ENCODE measurements at regions not wholly inside any gene's neighbourhood (a gene's known extent, or its start where the extent isn't known, plus 50 kb on each side); places are given as distances from the start of the nearest gene placed in this dataset.
"Not testable (repeated sequence)": the region's sequence is repeated elsewhere in the genome, so short reads cannot be mapped to it uniquely, and the experiment has no call there.

- no peaks in the 10 kb centered on the region for H3K9me3 ChIP-seq (ENCODE audit: insufficient read depth, low read depth, low read length)
- H3K27ac ChIP-seq (ENCODE audit: low read depth, low read length) = no peak overlapping the region
- no peaks in the 10 kb centered on the region for H3K36me3 ChIP-seq (ENCODE audit: insufficient read depth, low read length)
- no peak overlapping the region for H3K9ac ChIP-seq (ENCODE audit: low read depth, low read length)
- no peaks in the 10 kb centered on the region for H3K4me1 ChIP-seq (ENCODE audit: insufficient read depth, low read length)
- WGBS = 91% methylated on average over 4 of the region's 4 CpGs
- H3K27me3 ChIP-seq (ENCODE audit: insufficient read depth, low read length) = no peaks in the 10 kb centered on the region
- no peak overlapping the region for H3K4me3 ChIP-seq (ENCODE audit: low read length)
Measured at GRCh38 chr10:7056216-7056615, 354.6 kb downstream of the SFMBT2 start.

GRCh38 chr10:7054915-7055314 is 355.9 kb downstream of the SFMBT2 start:
- Histone ChIP-seq H3K4me1 (ENCODE audit: insufficient read depth, low read length) (no peaks in the 10 kb centered on the region), H3K27ac (ENCODE audit: low read depth, low read length) (no peak overlapping the region), H3K27me3 (ENCODE audit: insufficient read depth, low read length) (no peaks in the 10 kb centered on the region), H3K36me3 (ENCODE audit: insufficient read depth, low read length) (no peaks in the 10 kb centered on the region), H3K9ac (ENCODE audit: low read depth, low read length) (no peak overlapping the region), H3K9me3 (ENCODE audit: insufficient read depth, low read depth, low read length) (no peaks in the 10 kb centered on the region), H3K4me3 (ENCODE audit: low read length) (no peak overlapping the region)
- WGBS = 63% methylated on average over 6 of the region's 6 CpGs

DNA sequence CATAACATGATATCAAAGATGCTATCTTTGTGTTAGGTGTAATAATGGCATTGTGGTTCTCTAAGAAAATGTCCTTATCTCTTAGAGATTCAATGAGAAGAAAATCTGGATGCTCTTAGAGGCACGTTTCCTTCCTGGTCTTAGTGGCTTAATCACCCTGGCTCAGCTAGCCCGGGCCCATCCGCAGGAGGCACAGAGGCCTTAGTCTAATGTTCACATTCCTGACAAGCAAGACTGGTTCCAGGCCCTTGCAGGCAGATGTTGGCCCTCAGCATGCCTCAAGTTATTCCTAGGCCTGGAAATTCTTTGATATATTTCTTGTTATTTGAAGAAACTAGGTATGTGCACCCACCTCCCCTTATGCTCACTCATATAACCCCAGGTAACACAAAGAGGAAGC is 357.6 kb downstream of the SFMBT2 start:
- Histone ChIP-seq H3K36me3 (ENCODE audit: insufficient read depth, low read length) (no peaks in the 10 kb centered on the region), H3K4me1 (ENCODE audit: insufficient read depth, low read length) (no peaks in the 10 kb centered on the region), H3K9ac (ENCODE audit: low read depth, low read length) (no peak overlapping the region), H3K27ac (ENCODE audit: low read depth, low read length) (no peak overlapping the region), H3K27me3 (ENCODE audit: insufficient read depth, low read length) (no peaks in the 10 kb centered on the region), H3K9me3 (ENCODE audit: insufficient read depth, low read depth, low read length) (no peaks in the 10 kb centered on the region), H3K4me3 (ENCODE audit: low read length) (no peak overlapping the region)
- 87% methylated on average over 3 of the region's 3 CpGs for WGBS

DNA sequence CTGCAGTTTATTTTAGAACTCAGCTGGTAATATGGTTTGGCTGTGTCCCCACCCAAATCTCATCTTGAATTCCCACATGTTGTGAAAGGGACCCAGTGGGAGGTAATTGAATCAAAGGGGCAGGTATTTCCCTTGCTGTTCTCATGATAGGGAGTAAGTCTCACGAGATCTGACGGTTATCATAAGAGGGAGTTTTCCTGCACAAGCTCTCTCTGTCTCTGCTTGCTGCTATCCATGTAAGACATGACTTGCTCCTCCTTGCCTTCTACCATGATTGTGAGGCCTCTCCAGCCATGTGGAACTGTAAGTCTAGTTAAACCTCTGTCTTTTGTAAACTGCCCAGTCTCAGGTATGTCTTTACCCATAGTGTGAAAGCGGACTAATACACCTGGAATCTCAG is 360.8 kb downstream of the SFMBT2 start:
- not testable (repeated sequence) for H3K27ac ChIP-seq (ENCODE audit: low read depth, low read length); H3K4me1 ChIP-seq (ENCODE audit: insufficient read depth, low read length); H3K36me3 ChIP-seq (ENCODE audit: insufficient read depth, low read length); H3K9ac ChIP-seq (ENCODE audit: low read depth, low read length); H3K4me3 ChIP-seq (ENCODE audit: low read length); H3K27me3 ChIP-seq (ENCODE audit: insufficient read depth, low read length); H3K9me3 ChIP-seq (ENCODE audit: insufficient read depth, low read depth, low read length)
- 95% methylated on average over 3 of the region's 3 CpGs for WGBS

GRCh38 chr10:7048061-7048460 is 362.8 kb downstream of the SFMBT2 start:
- Histone ChIP-seq H3K36me3 (ENCODE audit: insufficient read depth, low read length) (no peaks in the 10 kb centered on the region), H3K9me3 (ENCODE audit: insufficient read depth, low read depth, low read length) (no peaks in the 10 kb centered on the region), H3K9ac (ENCODE audit: low read depth, low read length) (no peak overlapping the region), H3K27ac (ENCODE audit: low read depth, low read length) (no peak overlapping the region), H3K4me3 (ENCODE audit: low read length) (no peak overlapping the region), H3K27me3 (ENCODE audit: insufficient read depth, low read length) (no peaks in the 10 kb centered on the region), H3K4me1 (ENCODE audit: insufficient read depth, low read length) (no peaks in the 10 kb centered on the region)
- WGBS = 88% methylated on average over 6 of the region's 6 CpGs

- 98% methylated on average over 2 of the region's 2 CpGs for WGBS
- Histone ChIP-seq H3K4me3 (ENCODE audit: low read length) (no peak overlapping the region), H3K9me3 (ENCODE audit: insufficient read depth, low read depth, low read length) (no peaks in the 10 kb centered on the region), H3K27ac (ENCODE audit: low read depth, low read length) (no peak overlapping the region), H3K4me1 (ENCODE audit: insufficient read depth, low read length) (no peaks in the 10 kb centered on the region), H3K36me3 (ENCODE audit: insufficient read depth, low read length) (no peaks in the 10 kb centered on the region), H3K9ac (ENCODE audit: low read depth, low read length) (no peak overlapping the region), H3K27me3 (ENCODE audit: insufficient read depth, low read length) (no peaks in the 10 kb centered on the region)
Measured at GRCh38 chr10:7046615-7047014, 364.2 kb downstream of the SFMBT2 start.

DNA sequence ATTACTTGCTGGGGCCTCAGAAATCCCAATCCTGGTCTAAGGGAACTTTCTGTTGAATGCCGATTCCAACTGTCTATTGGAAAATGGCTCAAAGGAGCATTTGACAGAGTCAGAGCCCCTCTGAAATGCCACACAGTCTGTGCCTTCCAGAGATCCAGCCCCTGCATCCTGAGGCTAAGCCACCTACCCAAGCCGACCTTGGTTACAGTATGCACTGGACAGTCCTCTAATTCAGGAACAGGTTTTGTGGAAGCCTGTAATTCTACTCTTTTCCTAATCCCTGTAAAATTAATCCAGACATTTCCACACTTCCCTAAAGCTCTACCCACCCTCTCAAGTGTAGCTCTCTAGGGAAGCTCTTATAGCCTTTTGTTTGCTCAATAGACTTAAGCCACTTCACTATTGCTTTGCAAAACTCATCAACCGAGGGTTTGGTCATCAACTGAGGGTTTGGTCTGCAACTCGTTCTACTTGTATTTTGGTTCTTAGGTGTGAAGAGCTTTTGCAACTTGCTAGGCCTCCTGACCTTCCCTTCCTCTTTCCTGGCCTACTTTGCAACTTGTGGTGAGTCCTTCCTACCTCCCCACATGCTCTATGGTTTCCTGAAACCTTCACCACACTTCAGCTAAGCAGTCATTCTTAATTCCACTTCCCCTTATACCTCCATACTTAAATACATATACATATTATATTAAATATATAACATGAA is 364.8 kb downstream of the SFMBT2 start:
- no peak overlapping the region for H3K9ac ChIP-seq (ENCODE audit: low read depth, low read length)
- no peaks in the 10 kb centered on the region for H3K9me3 ChIP-seq (ENCODE audit: insufficient read depth, low read depth, low read length)
- WGBS = 69% methylated on average over 4 of the region's 4 CpGs
- no peaks in the 10 kb centered on the region for H3K4me1 ChIP-seq (ENCODE audit: insufficient read depth, low read length)
- H3K36me3 ChIP-seq (ENCODE audit: insufficient read depth, low read length) = no peaks in the 10 kb centered on the region
- no peak overlapping the region for H3K4me3 ChIP-seq (ENCODE audit: low read length)
- no peaks in the 10 kb centered on the region for H3K27me3 ChIP-seq (ENCODE audit: insufficient read depth, low read length)
- no peak overlapping the region for H3K27ac ChIP-seq (ENCODE audit: low read depth, low read length)

GRCh38 chr10:7043055-7043653 is 367.7 kb downstream of the SFMBT2 start:
- no peak overlapping the region for H3K9ac ChIP-seq (ENCODE audit: low read depth, low read length)
- no peaks in the 10 kb centered on the region for H3K27me3 ChIP-seq (ENCODE audit: insufficient read depth, low read length)
- no peak overlapping the region for H3K27ac ChIP-seq (ENCODE audit: low read depth, low read length)
- H3K36me3 ChIP-seq (ENCODE audit: insufficient read depth, low read length) = no peaks in the 10 kb centered on the region
- H3K9me3 ChIP-seq (ENCODE audit: insufficient read depth, low read depth, low read length) = no peaks in the 10 kb centered on the region
- WGBS = 89% methylated on average over 3 of the region's 3 CpGs
- no peaks in the 10 kb centered on the region for H3K4me1 ChIP-seq (ENCODE audit: insufficient read depth, low read length)
- H3K4me3 ChIP-seq (ENCODE audit: low read length) = no peak overlapping the region

- no peaks in the 10 kb centered on the region for H3K27me3 ChIP-seq (ENCODE audit: insufficient read depth, low read length)
- 93% methylated on average over 6 of the region's 6 CpGs for WGBS
- H3K4me1 ChIP-seq (ENCODE audit: insufficient read depth, low read length) = no peaks in the 10 kb centered on the region
- no peak overlapping the region for H3K4me3 ChIP-seq (ENCODE audit: low read length)
- H3K27ac ChIP-seq (ENCODE audit: low read depth, low read length) = no peak overlapping the region
- no peaks in the 10 kb centered on the region for H3K36me3 ChIP-seq (ENCODE audit: insufficient read depth, low read length)
- H3K9ac ChIP-seq (ENCODE audit: low read depth, low read length) = no peak overlapping the region
- H3K9me3 ChIP-seq (ENCODE audit: insufficient read depth, low read depth, low read length) = no peaks in the 10 kb centered on the region
Measured at GRCh38 chr10:7042419-7043054, 368.3 kb downstream of the SFMBT2 start.

DNA sequence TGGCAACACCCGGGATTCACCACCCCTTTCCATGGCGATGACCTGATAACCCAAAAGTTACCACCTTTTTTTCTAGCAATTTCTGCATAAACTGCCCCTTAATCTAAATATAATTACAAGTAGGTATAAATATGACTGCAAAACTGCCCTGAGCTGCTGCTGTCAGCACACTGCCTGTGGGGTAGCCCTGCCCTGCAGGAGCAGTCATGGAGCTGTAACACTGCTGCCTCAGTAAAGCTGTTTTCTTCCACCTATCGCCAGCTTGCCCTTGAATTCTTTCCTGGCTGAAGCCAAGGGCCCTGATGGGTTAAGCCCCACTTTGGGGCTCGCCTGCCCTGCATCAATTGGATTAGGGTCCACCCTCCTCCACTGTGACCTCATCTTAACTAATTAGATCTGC is 368.8 kb downstream of the SFMBT2 start:
- Histone ChIP-seq H3K9ac (ENCODE audit: low read depth, low read length) (no peak overlapping the region), H3K4me3 (ENCODE audit: low read length) (no peak overlapping the region), H3K4me1 (ENCODE audit: insufficient read depth, low read length) (no peaks in the 10 kb centered on the region), H3K36me3 (ENCODE audit: insufficient read depth, low read length) (no peaks in the 10 kb centered on the region), H3K27ac (ENCODE audit: low read depth, low read length) (no peak overlapping the region), H3K9me3 (ENCODE audit: insufficient read depth, low read depth, low read length) (no peaks in the 10 kb centered on the region), H3K27me3 (ENCODE audit: insufficient read depth, low read length) (no peaks in the 10 kb centered on the region)
- WGBS = 95% methylated on average over 4 of the region's 4 CpGs

GRCh38 chr10:7040681-7041080 is 370.2 kb downstream of the SFMBT2 start:
- H3K27ac ChIP-seq (ENCODE audit: low read depth, low read length) = no peak overlapping the region
- H3K9me3 ChIP-seq (ENCODE audit: insufficient read depth, low read depth, low read length) = no peaks in the 10 kb centered on the region
- H3K36me3 ChIP-seq (ENCODE audit: insufficient read depth, low read length) = no peaks in the 10 kb centered on the region
- H3K4me3 ChIP-seq (ENCODE audit: low read length) = no peak overlapping the region
- WGBS = 96% methylated on average over 11 of the region's 11 CpGs
- H3K27me3 ChIP-seq (ENCODE audit: insufficient read depth, low read length) = no peaks in the 10 kb centered on the region
- H3K9ac ChIP-seq (ENCODE audit: low read depth, low read length) = no peak overlapping the region
- no peaks in the 10 kb centered on the region for H3K4me1 ChIP-seq (ENCODE audit: insufficient read depth, low read length)

Measured in HUES64 (cell line).